ENCODE measurements at regions not wholly inside any gene's neighbourhood (a gene's known extent, or its start where the extent isn't known, plus 50 kb on each side); places are given as distances from the start of the nearest gene placed in this dataset.

GRCh38 chr4:33072298-33073089 lies 2352.3 kb downstream of the PCDH7 start:
- Histone ChIP-seq H3K36me3 (ENCODE audit: low read depth, missing control alignments) (no peaks in the 10 kb centered on the region), H3K4me3 (no peak overlapping the region), H3K4me1 (no peaks in the 10 kb centered on the region), H3K27ac (no peak overlapping the region), H3K9me3 (no peaks in the 10 kb centered on the region), H3K27me3 (no peaks in the 10 kb centered on the region)
- intact Hi-C loops (cut with DNase I; ENCODE audit: low total_unique reads), result no loop called here
- 56 to 63% methylated on average over 5 of the region's 5 CpGs for WGBS, 2 donors
- no peak for TF ChIP-seq POLR2A (IDR thresholded peaks at IDR 0.05)
- TF ChIP-seq, protein P1, sequence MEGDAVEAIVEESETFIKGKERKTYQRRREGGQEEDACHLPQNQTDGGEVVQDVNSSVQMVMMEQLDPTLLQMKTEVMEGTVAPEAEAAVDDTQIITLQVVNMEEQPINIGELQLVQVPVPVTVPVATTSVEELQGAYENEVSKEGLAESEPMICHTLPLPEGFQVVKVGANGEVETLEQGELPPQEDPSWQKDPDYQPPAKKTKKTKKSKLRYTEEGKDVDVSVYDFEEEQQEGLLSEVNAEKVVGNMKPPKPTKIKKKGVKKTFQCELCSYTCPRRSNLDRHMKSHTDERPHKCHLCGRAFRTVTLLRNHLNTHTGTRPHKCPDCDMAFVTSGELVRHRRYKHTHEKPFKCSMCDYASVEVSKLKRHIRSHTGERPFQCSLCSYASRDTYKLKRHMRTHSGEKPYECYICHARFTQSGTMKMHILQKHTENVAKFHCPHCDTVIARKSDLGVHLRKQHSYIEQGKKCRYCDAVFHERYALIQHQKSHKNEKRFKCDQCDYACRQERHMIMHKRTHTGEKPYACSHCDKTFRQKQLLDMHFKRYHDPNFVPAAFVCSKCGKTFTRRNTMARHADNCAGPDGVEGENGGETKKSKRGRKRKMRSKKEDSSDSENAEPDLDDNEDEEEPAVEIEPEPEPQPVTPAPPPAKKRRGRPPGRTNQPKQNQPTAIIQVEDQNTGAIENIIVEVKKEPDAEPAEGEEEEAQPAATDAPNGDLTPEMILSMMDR (IDR thresholded peaks at IDR 0.05), result no peak
- DNase-seq, result no peak

DNA sequence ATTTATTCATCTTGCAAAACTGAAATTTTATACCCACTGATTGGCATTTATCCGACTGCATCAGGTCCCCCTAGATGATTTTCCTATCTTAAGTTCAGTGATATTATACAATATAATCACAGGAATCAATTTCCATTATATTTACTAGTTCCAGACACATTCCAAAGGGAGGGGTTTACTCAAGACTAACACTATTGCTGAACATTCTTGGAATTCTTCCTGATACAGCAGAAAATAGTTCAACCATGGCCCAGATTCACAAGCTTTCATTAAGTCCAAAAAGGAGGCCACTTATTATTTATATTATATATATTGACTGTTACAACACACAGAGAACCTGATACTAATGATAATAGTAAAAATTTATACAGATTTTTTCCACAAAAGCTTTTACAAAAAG lies 2353.6 kb downstream of the PCDH7 start:
- Histone ChIP-seq H3K27me3 (no peaks in the 10 kb centered on the region), H3K4me1 (no peaks in the 10 kb centered on the region), H3K36me3 (ENCODE audit: low read depth, missing control alignments) (no peaks in the 10 kb centered on the region), H3K27ac (no peak overlapping the region), H3K9me3 (no peaks in the 10 kb centered on the region), H3K4me3 (no peak overlapping the region)
- TF ChIP-seq, protein P1 (IDR thresholded peaks at IDR 0.05), result no peak
- TF ChIP-seq POLR2A (IDR thresholded peaks at IDR 0.05), result no peak
- WGBS, 2 donors, result 59 to 67% methylated on average over 1 of the region's 1 CpG
- intact Hi-C loops (cut with DNase I; ENCODE audit: low total_unique reads), result no loop called here
- DNase-seq, result no peak

- no peak overlapping the region for H3K27ac ChIP-seq
- no peak for DNase-seq
- TF ChIP-seq POLR2A (IDR thresholded peaks at IDR 0.05), result no peak
- intact Hi-C loops (cut with DNase I; ENCODE audit: low total_unique reads), result no loop called here
- H3K27me3 ChIP-seq, result no peaks in the 10 kb centered on the region
- no peak overlapping the region for H3K4me3 ChIP-seq
- H3K4me1 ChIP-seq, result no peaks in the 10 kb centered on the region
- WGBS, 2 donors, result 96 to 99% methylated on average over 2 of the region's 2 CpGs
- H3K36me3 ChIP-seq (ENCODE audit: low read depth, missing control alignments), result no peaks in the 10 kb centered on the region
- no peaks in the 10 kb centered on the region for H3K9me3 ChIP-seq
These were observed 2358.0 kb downstream of the PCDH7 start for GRCh38 chr4:33078145-33078544.

DNA sequence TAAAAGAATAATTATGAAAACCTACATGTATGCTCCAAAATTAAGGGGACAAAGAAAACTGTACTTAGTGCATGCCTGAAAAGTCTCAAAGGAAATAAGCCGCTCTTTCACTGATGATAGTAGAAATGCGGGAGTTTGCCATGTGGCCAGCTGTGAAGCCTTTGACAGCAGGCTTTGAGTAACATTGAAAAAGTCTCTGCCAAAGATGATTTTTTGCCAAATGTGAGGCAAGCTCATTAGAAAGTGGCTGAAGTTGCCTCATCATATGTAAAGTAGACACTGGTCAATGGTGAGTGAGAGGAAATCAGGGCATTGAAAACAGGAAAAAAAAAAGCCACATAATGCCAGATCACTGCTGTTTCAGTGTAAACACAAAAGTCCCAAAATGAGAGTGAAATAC lies 2360.1 kb downstream of the PCDH7 start:
- no peaks in the 10 kb centered on the region for H3K27me3 ChIP-seq
- DNase-seq, result no peak
- no peak overlapping the region for H3K27ac ChIP-seq
- no peaks in the 10 kb centered on the region for H3K36me3 ChIP-seq (ENCODE audit: low read depth, missing control alignments)
- intact Hi-C loops (cut with DNase I; ENCODE audit: low total_unique reads), result no loop called here
- no peaks in the 10 kb centered on the region for H3K9me3 ChIP-seq
- no peak overlapping the region for H3K4me3 ChIP-seq
- 73 to 79% methylated on average over 2 of the region's 2 CpGs for WGBS, 2 donors
- no peak for TF ChIP-seq POLR2A (IDR thresholded peaks at IDR 0.05)
- TF ChIP-seq, protein P1 (IDR thresholded peaks at IDR 0.05), result no peak
- H3K4me1 ChIP-seq, result no peaks in the 10 kb centered on the region

DNA sequence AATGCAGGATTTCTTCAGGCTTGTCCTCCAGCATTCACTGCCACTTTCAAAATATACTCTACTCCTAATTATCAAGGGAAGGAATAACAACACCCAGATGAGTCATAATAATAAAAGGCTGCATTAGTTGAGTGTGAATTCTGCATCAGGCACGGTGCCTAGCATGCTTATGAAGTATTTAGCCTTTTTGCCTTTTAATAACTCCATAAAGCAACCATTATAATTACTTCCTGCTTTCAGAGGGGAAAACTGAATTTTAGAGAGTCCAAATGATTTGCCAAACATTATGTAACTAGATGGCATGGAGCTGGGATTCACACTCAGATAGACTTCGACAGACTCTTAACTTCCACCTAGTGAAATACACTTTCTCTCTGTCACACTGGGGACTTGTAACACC lies 2365.5 kb downstream of the PCDH7 start:
- intact Hi-C loops (cut with DNase I; ENCODE audit: low total_unique reads), result no loop called here

More for the DNA sequence above, 2365.5 kb downstream of the PCDH7 start:
- H3K27me3 ChIP-seq, result no peaks in the 10 kb centered on the region
- H3K27ac ChIP-seq, result no peak overlapping the region
- H3K36me3 ChIP-seq (ENCODE audit: low read depth, missing control alignments), result no peaks in the 10 kb centered on the region
- 60 to 67% methylated on average over 2 of the region's 2 CpGs for WGBS, 2 donors
- H3K9me3 ChIP-seq, result no peaks in the 10 kb centered on the region
- no peak for DNase-seq
- TF ChIP-seq, protein P1 (IDR thresholded peaks at IDR 0.05), result no peak
- TF ChIP-seq POLR2A (IDR thresholded peaks at IDR 0.05), result no peak
- no peaks in the 10 kb centered on the region for H3K4me1 ChIP-seq
- H3K4me3 ChIP-seq, result no peak overlapping the region
